ENCODE measurements at regions not wholly inside any gene's neighbourhood (a gene's known extent, or its start where the extent isn't known, plus 50 kb on each side); places are given as distances from the start of the nearest gene placed in this dataset.
"Not testable (repeated sequence)": the region's sequence is repeated elsewhere in the genome, so short reads cannot be mapped to it uniquely, and the experiment has no call there.

- Histone ChIP-seq H3K9ac (ENCODE audit: low read depth, low read length) (no peak overlapping the region), H3K4me1 (ENCODE audit: control insufficient read depth, insufficient read depth, low read length) (no peaks in the 10 kb centered on the region), H3K4me2 (ENCODE audit: low read length) (no peak overlapping the region), H3K36me3 (ENCODE audit: insufficient read depth, low read length) (no peaks in the 10 kb centered on the region), H3K27me3 (ENCODE audit: control insufficient read depth, insufficient read depth, low read length) (no peaks in the 10 kb centered on the region), H3K9me3 (replicated peaks; ENCODE audit: low read length) (no peaks in the 10 kb centered on the region), H3K4me3 (ENCODE audit: low read length) (no peak overlapping the region)
These were observed 426.7 kb upstream of the ARX start for GRCh38 chrX:25442499-25442898.

GRCh38 chrX:25433307-25433706 lies 417.5 kb upstream of the ARX start:
- Histone ChIP-seq H3K27me3 (ENCODE audit: control insufficient read depth, insufficient read depth, low read length) (no peaks in the 10 kb centered on the region), H3K9ac (ENCODE audit: low read depth, low read length) (no peak overlapping the region), H3K4me1 (ENCODE audit: control insufficient read depth, insufficient read depth, low read length) (no peaks in the 10 kb centered on the region), H3K9me3 (replicated peaks; ENCODE audit: low read length) (peaks cover 4% of the 10 kb centered on the region), H3K4me3 (ENCODE audit: low read length) (no peak overlapping the region), H3K36me3 (ENCODE audit: insufficient read depth, low read length) (no peaks in the 10 kb centered on the region), H3K4me2 (ENCODE audit: low read length) (no peak overlapping the region)

- Histone ChIP-seq H3K9ac (ENCODE audit: low read depth, low read length) (no peak overlapping the region), H3K36me3 (ENCODE audit: insufficient read depth, low read length) (no peaks in the 10 kb centered on the region), H3K4me3 (ENCODE audit: low read length) (no peak overlapping the region), H3K9me3 (replicated peaks; ENCODE audit: low read length) (peaks cover 4% of the 10 kb centered on the region), H3K4me2 (ENCODE audit: low read length) (no peak overlapping the region), H3K27me3 (ENCODE audit: control insufficient read depth, insufficient read depth, low read length) (no peaks in the 10 kb centered on the region), H3K4me1 (ENCODE audit: control insufficient read depth, insufficient read depth, low read length) (no peaks in the 10 kb centered on the region)
These were observed 416.6 kb upstream of the ARX start for GRCh38 chrX:25432396-25432795.

- no peaks in the 10 kb centered on the region for H3K27me3 ChIP-seq (ENCODE audit: control insufficient read depth, insufficient read depth, low read length)
These were observed 412.2 kb upstream of the ARX start for GRCh38 chrX:25427873-25428555.

GRCh38 chrX:25404163-25404562 lies 388.4 kb upstream of the ARX start:
- H3K4me3 ChIP-seq (ENCODE audit: low read length); H3K4me2 ChIP-seq (ENCODE audit: low read length): not testable (repeated sequence)

More at GRCh38 chrX:25427873-25428555, 412.2 kb upstream of the ARX start:
- peaks cover 4% of the 10 kb centered on the region for H3K9me3 ChIP-seq (replicated peaks; ENCODE audit: low read length)
- H3K4me3 ChIP-seq (ENCODE audit: low read length) = no peak overlapping the region
- H3K4me2 ChIP-seq (ENCODE audit: low read length) = no peak overlapping the region
- H3K4me1 ChIP-seq (ENCODE audit: control insufficient read depth, insufficient read depth, low read length) = no peaks in the 10 kb centered on the region
- no peaks in the 10 kb centered on the region for H3K36me3 ChIP-seq (ENCODE audit: insufficient read depth, low read length)
- no peak overlapping the region for H3K9ac ChIP-seq (ENCODE audit: low read depth, low read length)

GRCh38 chrX:25389266-25389665 lies 373.5 kb upstream of the ARX start:
- H3K36me3 ChIP-seq (ENCODE audit: insufficient read depth, low read length) = no peaks in the 10 kb centered on the region
- no peak overlapping the region for H3K9ac ChIP-seq (ENCODE audit: low read depth, low read length)
- no peaks in the 10 kb centered on the region for H3K27me3 ChIP-seq (ENCODE audit: control insufficient read depth, insufficient read depth, low read length)
- no peaks in the 10 kb centered on the region for H3K4me1 ChIP-seq (ENCODE audit: control insufficient read depth, insufficient read depth, low read length)
- H3K9me3 ChIP-seq (replicated peaks; ENCODE audit: low read length) = peaks cover 3% of the 10 kb centered on the region
- no peak overlapping the region for H3K4me3 ChIP-seq (ENCODE audit: low read length)
- no peak overlapping the region for H3K4me2 ChIP-seq (ENCODE audit: low read length)

More at GRCh38 chrX:25404163-25404562, 388.4 kb upstream of the ARX start:
- H3K4me1 ChIP-seq (ENCODE audit: control insufficient read depth, insufficient read depth, low read length); H3K9me3 ChIP-seq (replicated peaks; ENCODE audit: low read length); H3K27me3 ChIP-seq (ENCODE audit: control insufficient read depth, insufficient read depth, low read length); H3K9ac ChIP-seq (ENCODE audit: low read depth, low read length); H3K36me3 ChIP-seq (ENCODE audit: insufficient read depth, low read length): not testable (repeated sequence)

GRCh38 chrX:25383196-25383595 lies 367.4 kb upstream of the ARX start:
- Histone ChIP-seq H3K27me3 (ENCODE audit: control insufficient read depth, insufficient read depth, low read length) (no peaks in the 10 kb centered on the region), H3K9me3 (replicated peaks; ENCODE audit: low read length) (peaks cover 3% of the 10 kb centered on the region), H3K4me3 (ENCODE audit: low read length) (no peak overlapping the region), H3K36me3 (ENCODE audit: insufficient read depth, low read length) (no peaks in the 10 kb centered on the region), H3K9ac (ENCODE audit: low read depth, low read length) (no peak overlapping the region), H3K4me1 (ENCODE audit: control insufficient read depth, insufficient read depth, low read length) (no peaks in the 10 kb centered on the region), H3K4me2 (ENCODE audit: low read length) (no peak overlapping the region)

GRCh38 chrX:25356456-25356855 lies 340.7 kb upstream of the ARX start:
- H3K36me3 ChIP-seq (ENCODE audit: insufficient read depth, low read length) = no peaks in the 10 kb centered on the region
- no peaks in the 10 kb centered on the region for H3K9me3 ChIP-seq (replicated peaks; ENCODE audit: low read length)
- H3K4me2 ChIP-seq (ENCODE audit: low read length) = no peak overlapping the region
- H3K27me3 ChIP-seq (ENCODE audit: control insufficient read depth, insufficient read depth, low read length) = no peaks in the 10 kb centered on the region
- H3K9ac ChIP-seq (ENCODE audit: low read depth, low read length) = no peak overlapping the region
- no peak overlapping the region for H3K4me3 ChIP-seq (ENCODE audit: low read length)
- no peaks in the 10 kb centered on the region for H3K4me1 ChIP-seq (ENCODE audit: control insufficient read depth, insufficient read depth, low read length)

- H3K9ac ChIP-seq (ENCODE audit: low read depth, low read length) = no peak overlapping the region
- H3K4me3 ChIP-seq (ENCODE audit: low read length) = no peak overlapping the region
These were observed 328.6 kb upstream of the ARX start for GRCh38 chrX:25344161-25344936.

GRCh38 chrX:25343060-25343459 lies 327.3 kb upstream of the ARX start:
- Histone ChIP-seq H3K9ac (ENCODE audit: low read depth, low read length) (no peak overlapping the region), H3K9me3 (replicated peaks; ENCODE audit: low read length) (no peaks in the 10 kb centered on the region), H3K36me3 (ENCODE audit: insufficient read depth, low read length) (no peaks in the 10 kb centered on the region), H3K4me3 (ENCODE audit: low read length) (no peak overlapping the region), H3K4me2 (ENCODE audit: low read length) (no peak overlapping the region), H3K4me1 (ENCODE audit: control insufficient read depth, insufficient read depth, low read length) (no peaks in the 10 kb centered on the region), H3K27me3 (ENCODE audit: control insufficient read depth, insufficient read depth, low read length) (no peaks in the 10 kb centered on the region)

More at GRCh38 chrX:25344161-25344936, 328.6 kb upstream of the ARX start:
- Histone ChIP-seq H3K27me3 (ENCODE audit: control insufficient read depth, insufficient read depth, low read length) (no peaks in the 10 kb centered on the region), H3K9me3 (replicated peaks; ENCODE audit: low read length) (no peaks in the 10 kb centered on the region), H3K36me3 (ENCODE audit: insufficient read depth, low read length) (no peaks in the 10 kb centered on the region), H3K4me1 (ENCODE audit: control insufficient read depth, insufficient read depth, low read length) (no peaks in the 10 kb centered on the region), H3K4me2 (ENCODE audit: low read length) (no peak overlapping the region)

GRCh38 chrX:25337841-25338240 lies 322.1 kb upstream of the ARX start:
- H3K9ac ChIP-seq (ENCODE audit: low read depth, low read length) = no peak overlapping the region
- no peaks in the 10 kb centered on the region for H3K36me3 ChIP-seq (ENCODE audit: insufficient read depth, low read length)
- no peak overlapping the region for H3K4me3 ChIP-seq (ENCODE audit: low read length)
- no peaks in the 10 kb centered on the region for H3K9me3 ChIP-seq (replicated peaks; ENCODE audit: low read length)
- no peak overlapping the region for H3K4me2 ChIP-seq (ENCODE audit: low read length)
- no peaks in the 10 kb centered on the region for H3K4me1 ChIP-seq (ENCODE audit: control insufficient read depth, insufficient read depth, low read length)
- no peaks in the 10 kb centered on the region for H3K27me3 ChIP-seq (ENCODE audit: control insufficient read depth, insufficient read depth, low read length)

- H3K4me3 ChIP-seq (ENCODE audit: low read length) = no peak overlapping the region
- no peaks in the 10 kb centered on the region for H3K9me3 ChIP-seq (replicated peaks; ENCODE audit: low read length)
- H3K4me1 ChIP-seq (ENCODE audit: control insufficient read depth, insufficient read depth, low read length) = no peaks in the 10 kb centered on the region
These were observed 285.2 kb upstream of the ARX start for GRCh38 chrX:25300994-25301393.

More at GRCh38 chrX:25300994-25301393, 285.2 kb upstream of the ARX start:
- no peak overlapping the region for H3K4me2 ChIP-seq (ENCODE audit: low read length)
- no peaks in the 10 kb centered on the region for H3K27me3 ChIP-seq (ENCODE audit: control insufficient read depth, insufficient read depth, low read length)
- H3K36me3 ChIP-seq (ENCODE audit: insufficient read depth, low read length) = no peaks in the 10 kb centered on the region
- H3K9ac ChIP-seq (ENCODE audit: low read depth, low read length) = no peak overlapping the region

Measured in skeletal muscle satellite cell (primary cell).